ENCODE measurements at regions not wholly inside any gene's neighbourhood (a gene's known extent, or its start where the extent isn't known, plus 50 kb on each side); places are given as distances from the start of the nearest gene placed in this dataset.

DNA sequence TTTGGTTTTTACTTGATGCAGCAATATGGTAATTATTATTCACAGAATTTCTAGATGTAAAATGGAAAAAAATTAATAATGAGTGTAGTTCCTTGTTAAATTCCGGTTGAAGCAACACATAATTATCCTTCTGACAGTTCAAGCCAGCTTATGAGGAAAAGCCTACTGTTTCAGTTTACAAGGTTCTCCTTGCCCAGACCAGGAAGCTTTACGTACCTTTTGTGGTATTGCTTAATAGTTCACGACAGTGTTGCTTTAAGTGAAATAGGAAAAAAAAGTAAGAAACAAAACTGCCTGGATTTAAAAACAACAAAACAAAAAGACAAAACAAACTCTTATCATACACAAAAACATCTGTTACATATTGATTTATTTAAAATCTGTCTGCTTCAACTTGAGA lies 547.3 kb upstream of the C9orf72 start:
- H2BK20ac ChIP-seq (ENCODE audit: low read depth, low read length): no peak overlapping the region
- H3K27ac ChIP-seq (ENCODE audit: insufficient read depth, low read length): no peak overlapping the region
- H3K9me1 ChIP-seq (ENCODE audit: insufficient read depth, low read length): no peaks in the 10 kb centered on the region
- WGBS, 2 experiments (ENCODE audit: extremely low coverage in 2 of 2, insufficient read length in 1 of 2): no CpG with 5 or more reads among the region's 3 CpGs
- intact Hi-C loops (cut with micrococcal nuclease) (no loop called here), dilution Hi-C loops (cut with HindIII; ENCODE audit: low sequenced_read_pairs, unreplicated experiment) (no loop called here), in situ Hi-C loops (cut with MboI; ENCODE audit: low sequenced_read_pairs) (no loop called here)
- no peak overlapping the region for H3K9ac ChIP-seq (ENCODE audit: low read depth, low read length)
- H3K4me1 ChIP-seq (ENCODE audit: control insufficient read depth, insufficient read depth, low read length): no peaks in the 10 kb centered on the region
- no peak for TF ChIP-seq NFE2L2 (IDR thresholded peaks at IDR 0.05; ENCODE audit: low read depth, low read length)
- TF ChIP-seq, protein P1, sequence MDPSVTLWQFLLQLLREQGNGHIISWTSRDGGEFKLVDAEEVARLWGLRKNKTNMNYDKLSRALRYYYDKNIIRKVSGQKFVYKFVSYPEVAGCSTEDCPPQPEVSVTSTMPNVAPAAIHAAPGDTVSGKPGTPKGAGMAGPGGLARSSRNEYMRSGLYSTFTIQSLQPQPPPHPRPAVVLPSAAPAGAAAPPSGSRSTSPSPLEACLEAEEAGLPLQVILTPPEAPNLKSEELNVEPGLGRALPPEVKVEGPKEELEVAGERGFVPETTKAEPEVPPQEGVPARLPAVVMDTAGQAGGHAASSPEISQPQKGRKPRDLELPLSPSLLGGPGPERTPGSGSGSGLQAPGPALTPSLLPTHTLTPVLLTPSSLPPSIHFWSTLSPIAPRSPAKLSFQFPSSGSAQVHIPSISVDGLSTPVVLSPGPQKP (IDR thresholded peaks at IDR 0.05; ENCODE audit: borderline replicate concordance, low read depth, low read length): no peak
- no peak for TF ChIP-seq CHD1 (IDR thresholded peaks at IDR 0.05; ENCODE audit: low read depth, low read length)
- 0 out of 2 replicates have a peak, but pooled peaks have one; percentile 20 for TF ChIP-seq CEBPB (IDR thresholded peaks at IDR 0.05; ENCODE audit: low read depth, low read length)
- no peak for TF ChIP-seq RFX5 (IDR thresholded peaks at IDR 0.05; ENCODE audit: low read depth, low read length)
- no peak overlapping the region for H3K14ac ChIP-seq (replicated peaks; ENCODE audit: low read depth, low read length)
- no peaks in the 10 kb centered on the region for H3K36me3 ChIP-seq (ENCODE audit: control insufficient read depth, insufficient read depth, low read length)
- H3K4ac ChIP-seq (ENCODE audit: low read depth, low read length): no peak overlapping the region
- no peak overlapping the region for H3K18ac ChIP-seq (ENCODE audit: low read depth, low read length)
- no peaks in the 10 kb centered on the region for H4K20me1 ChIP-seq (ENCODE audit: insufficient read depth, low read length)
- H2AK5ac ChIP-seq (ENCODE audit: low read depth, low read length): no peak overlapping the region
- H2AFZ ChIP-seq (replicated peaks; ENCODE audit: low read length, poor library complexity): no peak overlapping the region
- H3K79me1 ChIP-seq (ENCODE audit: low read depth in 1 of 2, low read length in 2 of 2): no peaks in the 10 kb centered on the region
- no peak overlapping the region for H3K4me3 ChIP-seq (ENCODE audit: insufficient read depth, low read depth, low read length)
- H3K23ac ChIP-seq (ENCODE audit: low read depth, low read length): no peak overlapping the region
- H2AK9ac ChIP-seq (replicated peaks; ENCODE audit: low read depth, low read length, poor library complexity): no peak overlapping the region
- DNase-seq (no peak), ATAC-seq (ENCODE audit: low read depth) (no peak)
- H2BK15ac ChIP-seq (ENCODE audit: low read depth, low read length): no peak overlapping the region
- H4K8ac ChIP-seq (ENCODE audit: low read depth in 2 of 2, low read length in 2 of 2): no peak overlapping the region
- ChIA-PET POLR2A (ENCODE audit: unreplicated experiment) (no interaction called here), CTCF (no interaction called here)
- H3K56ac ChIP-seq (ENCODE audit: extremely low read depth, insufficient read depth, low read length): no peak overlapping the region
- no peaks in the 10 kb centered on the region for H3K9me3 ChIP-seq (ENCODE audit: control insufficient read depth, insufficient read depth, low read length)
- BruUV-seq (replicated peaks): no TSS peak
- no peak overlapping the region for H3K4me2 ChIP-seq (ENCODE audit: low read depth, low read length)
- no peak overlapping the region for H4K5ac ChIP-seq (ENCODE audit: low read depth, low read length)
- H4K91ac ChIP-seq (ENCODE audit: insufficient read depth, low read depth, low read length): no peak overlapping the region
- no peaks in the 10 kb centered on the region for H3K27me3 ChIP-seq (ENCODE audit: control insufficient read depth, insufficient read depth, low read length)
- H2BK120ac ChIP-seq (ENCODE audit: low read depth, low read length): no peak overlapping the region
- no peak overlapping the region for H2BK5ac ChIP-seq (ENCODE audit: low read depth, low read length, poor library complexity, severe bottlenecking)
